AG04450 (cell line): ENCODE measurements at regions not wholly inside any gene's neighbourhood (a gene's known extent, or its start where the extent isn't known, plus 50 kb on each side); places are given as distances from the start of the nearest gene placed in this dataset.

Experiments used
- CTCF ChIA-PET: fragments of 300-600, 350-600 bp; formaldehyde crosslinking; extraction: SDS; loops from one replicate; lab custom pipeline; 2022; ENCODE audit warnings: antibody characterized with exemption, inconsistent platforms; lab: Charles Lee
- POLR2A ChIA-PET: fragments of 350-600 bp; formaldehyde crosslinking; extraction: SDS; loops from one replicate; lab custom pipeline; 2021; ENCODE audit warnings: antibody characterized with exemption, inconsistent platforms; lab: Yijun Ruan, JAX
- DNase-seq: peaks from one replicate; pipeline ENCODE4 v3.0.0-alpha.2; 2011; ENCODE audit warnings: low read depth, low spot score
- H3K27ac ChIP-seq: one replicate; pipeline ENCODE4 v1.5.1; 2012; ENCODE audit warnings: low read depth, low read length, control low read depth
- H3K27me3 ChIP-seq: one replicate; pipeline ENCODE4 v1.6.0; 2012; ENCODE audit warnings: low read length; ENCODE audit not compliant: control insufficient read depth, insufficient read depth
- H3K4me3 ChIP-seq: 2 replicates; pipeline ENCODE4 v1.5.1; 2011; ENCODE audit warnings: mild to moderate bottlenecking, low read depth, low read length, control low read depth
- H3K9me3 ChIP-seq: 2 replicates; pipeline ENCODE4 v1.5.1; 2012; ENCODE audit warnings: low read length; ENCODE audit not compliant: control insufficient read depth, insufficient read depth
- CTCF ChIP-seq: IDR thresholded peaks from 2 replicates; pipeline ENCODE4 v1.5.1; 2011; ENCODE audit warnings: low read depth, low read length, control low read depth, inconsistent platforms

GRCh38 chr18:78642296-78642951 is 337.2 kb upstream of the SALL3 start:
- Histone ChIP-seq H3K4me3 (no peak overlapping the region), H3K9me3 (peaks cover 73% of the 10 kb centered on the region), H3K27ac (no peak overlapping the region), H3K27me3 (no peaks in the 10 kb centered on the region)
- POLR2A ChIA-PET: no interaction called here
- DNase-seq: no peak
- TF ChIP-seq CTCF: no peak
- CTCF ChIA-PET: no interaction called here

GRCh38 chr18:78643004-78643403 is 336.6 kb upstream of the SALL3 start:
- Histone ChIP-seq H3K9me3 (peaks cover 72% of the 10 kb centered on the region), H3K27me3 (no peaks in the 10 kb centered on the region), H3K4me3 (no peak overlapping the region), H3K27ac (no peak overlapping the region)
- CTCF ChIA-PET: no interaction called here
- DNase-seq: no peak
- POLR2A ChIA-PET: no interaction called here
- no peak for TF ChIP-seq CTCF

GRCh38 chr18:78643981-78644380 is 335.6 kb upstream of the SALL3 start:
- Histone ChIP-seq H3K9me3 (peaks cover 72% of the 10 kb centered on the region), H3K27me3 (no peaks in the 10 kb centered on the region), H3K27ac (no peak overlapping the region), H3K4me3 (no peak overlapping the region)
- ChIA-PET POLR2A (no interaction called here), CTCF (no interaction called here)
- TF ChIP-seq CTCF: no peak
- DNase-seq: no peak

- H3K9me3 ChIP-seq: peaks cover 70% of the 10 kb centered on the region
- DNase-seq: no peak
- H3K27me3 ChIP-seq: no peaks in the 10 kb centered on the region
- no peak overlapping the region for H3K27ac ChIP-seq
- TF ChIP-seq CTCF: no peak
- CTCF ChIA-PET: no interaction called here
- POLR2A ChIA-PET: no interaction called here
- H3K4me3 ChIP-seq: no peak overlapping the region
Measured at GRCh38 chr18:78645216-78645615, 334.4 kb upstream of the SALL3 start.

- DNase-seq: no peak
- no peak overlapping the region for H3K27ac ChIP-seq
- POLR2A ChIA-PET: no interaction called here
- no peaks in the 10 kb centered on the region for H3K27me3 ChIP-seq
- TF ChIP-seq CTCF: no peak
- CTCF ChIA-PET: no interaction called here
- peaks cover 81% of the 10 kb centered on the region for H3K9me3 ChIP-seq
- H3K4me3 ChIP-seq: no peak overlapping the region
Measured at GRCh38 chr18:78647018-78647417, 332.6 kb upstream of the SALL3 start.
